Panc1 (cell line): ENCODE measurements at regions not wholly inside any gene's neighbourhood (a gene's known extent, or its start where the extent isn't known, plus 50 kb on each side); places are given as distances from the start of the nearest gene placed in this dataset.

Experiments used
- ATAC-seq: fragments of 200-7000 bp; cut with Tn5 transposase; 2 replicates; pipeline ENCODE4 v1.9.1; 2020; ENCODE audit warnings: mild to moderate bottlenecking, moderate library complexity
- BruUV-seq: library from RNA; stranded (reverse); fragments of 400-500 nt; replicated peaks from 2 replicates; lab custom pipeline; 2021; lab: Mats Ljungman, UMichigan
- CTCF ChIA-PET: fragments of 300-600 bp; sonication (Branson Sonifier 250); formaldehyde crosslinking; loops from one replicate; lab custom pipeline; 2022; ENCODE audit warnings: antibody characterized with exemption; lab: Charles Lee
- POLR2A ChIA-PET: fragments of 300-600 bp; sonication (Branson Sonifier 250); formaldehyde crosslinking; loops from one replicate; lab custom pipeline; 2022; ENCODE audit warnings: antibody characterized with exemption; lab: Charles Lee
- DNase-seq: peaks from one replicate; pipeline ENCODE4 v3.0.0-alpha.2; 2010; ENCODE audit warnings: low read depth, low spot score
- H3K27ac ChIP-seq: 2 replicates; pipeline ENCODE4 v1.5.1; 2011; ENCODE audit warnings: mild to moderate bottlenecking, low read length, inconsistent platforms
- H3K27me3 ChIP-seq: fragments of 200-500 bp; sonication (Bioruptor generic); 2 replicates; pipeline ENCODE4 v1.6.0; 2014; ENCODE audit warnings: low read length, inconsistent platforms; ENCODE audit not compliant: control insufficient read depth, insufficient read depth
- H3K36me3 ChIP-seq: fragments of 200-500 bp; sonication (Bioruptor generic); 2 replicates; pipeline ENCODE4 v1.5.1; 2014; ENCODE audit warnings: inconsistent platforms, mild to moderate bottlenecking, low read length, moderate library complexity; ENCODE audit not compliant: control insufficient read depth, insufficient read depth
- H3K4me1 ChIP-seq: 2 replicates; pipeline ENCODE4 v1.5.1; 2011; ENCODE audit warnings: inconsistent platforms, mild to moderate bottlenecking, low read length, moderate library complexity; ENCODE audit not compliant: control insufficient read depth, insufficient read depth
- H3K4me3 ChIP-seq, 2 experiments: 2 replicates each; pipeline ENCODE4 v1.5.1; 2011 to 2012; ENCODE audit warnings: low read depth in 2 of 2, low read length in 2 of 2, mild to moderate bottlenecking in 2 of 2, inconsistent platforms in 1 of 2, moderate library complexity in 1 of 2
- H3K9me3 ChIP-seq: fragments of 200-500 bp; sonication (Bioruptor generic); 2 replicates; pipeline ENCODE4 v1.5.1; 2014; ENCODE audit warnings: low read depth, mild to moderate bottlenecking, inconsistent platforms, low read length, moderate library complexity; ENCODE audit not compliant: control insufficient read depth, insufficient read depth
- CTCF ChIP-seq: fragments of 450-650 bp; IDR thresholded peaks from 2 replicates; pipeline ENCODE4 v1.5.1; 2017; ENCODE audit warnings: mild to moderate bottlenecking
- POLR2AphosphoS5 ChIP-seq: IDR thresholded peaks from 2 replicates; pipeline ENCODE4 v1.6.1; 2012; ENCODE audit warnings: mild to moderate bottlenecking, low read depth, low read length, moderate library complexity
- REST ChIP-seq, 2 experiments: IDR thresholded peaks; 2 replicates each; pipeline ENCODE4 v1.6.1; 2011 to 2012; ENCODE audit warnings: low read depth in 2 of 2, control low read depth in 1 of 2, low read length in 1 of 2, mild to moderate bottlenecking in 1 of 2, moderate library complexity in 1 of 2; ENCODE audit not compliant: insufficient read depth in 1 of 2
- SIN3A ChIP-seq: IDR thresholded peaks from 2 replicates; pipeline ENCODE4 v1.6.1; 2012; ENCODE audit warnings: low read depth, mild to moderate bottlenecking, low read length, moderate library complexity, borderline replicate concordance; ENCODE audit not compliant: insufficient read depth
- TCF7L2 ChIP-seq: IDR thresholded peaks from 2 replicates; pipeline ENCODE4 v1.6.1; 2011; ENCODE audit warnings: mild to moderate bottlenecking, low read depth, low read length, inconsistent platforms
- in situ Hi-C: cut with HindIII; loops from 2 replicates; pipeline ENCODE4 v1.10.0; 2016; ENCODE audit warnings: low sequenced_read_pairs, low pct_unique_long_range_greater_than_20kb
- intact Hi-C: fragments of 100-400 bp; cut with micrococcal nuclease; formaldehyde crosslinking; loops from one replicate; pipeline ENCODE4 v1.10.0; 2022; ENCODE audit not compliant: unreplicated experiment

GRCh38 chr4:45292844-45293243 lies 566.5 kb upstream of the GNPDA2 start:
- ChIA-PET POLR2A (no interaction called here), CTCF (no interaction called here)
- Histone ChIP-seq H3K9me3 (no peaks in the 10 kb centered on the region), H3K4me1 (no peaks in the 10 kb centered on the region), H3K4me3 (no peak overlapping the region), H3K27me3 (no peaks in the 10 kb centered on the region), H3K27ac (no peak overlapping the region), H3K36me3 (no peaks in the 10 kb centered on the region)
- no TSS peak for BruUV-seq
- intact Hi-C loops (no loop called here), in situ Hi-C loops (no loop called here)
- no peak for ATAC-seq
- TF ChIP-seq SIN3A (no peak), TCF7L2 (no peak), REST (IDR thresholded peaks at IDR 0.05; ENCODE audit: insufficient read depth in 1 of 2, low read depth in 2 of 2, low read length in 1 of 2) (no peak), POLR2AphosphoS5 (no peak), CTCF (no peak)
- DNase-seq: no peak

- POLR2A ChIA-PET: no interaction called here
- CTCF ChIA-PET: no interaction called here
- no peaks in the 10 kb centered on the region for H3K4me1 ChIP-seq
Observed at GRCh38 chr4:45284400-45285085, 558.2 kb upstream of the GNPDA2 start.

More at GRCh38 chr4:45284400-45285085, 558.2 kb upstream of the GNPDA2 start:
- no TSS peak for BruUV-seq
- H3K27me3 ChIP-seq: no peaks in the 10 kb centered on the region
- DNase-seq (no peak), ATAC-seq (no peak)
- H3K4me3 ChIP-seq: no peak overlapping the region
- no peak overlapping the region for H3K27ac ChIP-seq
- intact Hi-C loops (no loop called here), in situ Hi-C loops (no loop called here)
- H3K9me3 ChIP-seq: no peaks in the 10 kb centered on the region
- no peaks in the 10 kb centered on the region for H3K36me3 ChIP-seq
- TF ChIP-seq POLR2AphosphoS5 (no peak), SIN3A (no peak), TCF7L2 (no peak), CTCF (no peak), REST (IDR thresholded peaks at IDR 0.05; ENCODE audit: insufficient read depth in 1 of 2, low read depth in 2 of 2, low read length in 1 of 2) (no peak)
